Muscle layer of colon (tissue), 2 donors: ENCODE measurements at regions not wholly inside any gene's neighbourhood (a gene's known extent, or its start where the extent isn't known, plus 50 kb on each side); places are given as distances from the start of the nearest gene placed in this dataset.

ENCODE experiments used
- H3K27ac ChIP-seq: one replicate; pipeline ENCODE4 v1.7.0; 2013; ENCODE audit warnings: low read depth, mild to moderate bottlenecking, low read length, moderate library complexity
- H3K27me3 ChIP-seq, 2 donors: one replicate each; pipeline ENCODE4 v1.7.0; 2013; ENCODE audit warnings: low read length in 2 of 2, mild to moderate bottlenecking in 2 of 2; ENCODE audit not compliant: insufficient read depth in 2 of 2, control insufficient read depth in 1 of 2
- H3K36me3 ChIP-seq: one replicate; pipeline ENCODE4 v1.7.0; 2013; ENCODE audit warnings: mild to moderate bottlenecking, low read length; ENCODE audit not compliant: insufficient read depth
- H3K4me1 ChIP-seq: one replicate; pipeline ENCODE4 v1.7.0; 2013; ENCODE audit warnings: mild to moderate bottlenecking, low read length; ENCODE audit not compliant: insufficient read depth
- H3K4me3 ChIP-seq, 2 donors: one replicate each; pipeline ENCODE4 v1.7.0; 2013; ENCODE audit warnings: low read length in 2 of 2, low read depth in 1 of 2, mild to moderate bottlenecking in 1 of 2, moderate library complexity in 1 of 2
- H3K9ac ChIP-seq: one replicate; pipeline ENCODE4 v1.7.0; 2013; ENCODE audit warnings: low read length
- H3K9me3 ChIP-seq: one replicate; pipeline ENCODE4 v1.7.0; 2013; ENCODE audit warnings: mild to moderate bottlenecking, low read length
- donor health status: abdominal sarcoma.
- donor health status: Adenocarcinoma of cecum.

GRCh38 chr2:215659650-215660049 is 223.8 kb upstream of the FN1 start:
- peak overlapping the region; percentile 42 for H3K27ac ChIP-seq
- peaks cover 39% of the 10 kb centered on the region for H3K4me1 ChIP-seq
- no peaks in the 10 kb centered on the region for H3K27me3 ChIP-seq
- H3K36me3 ChIP-seq, result no peaks in the 10 kb centered on the region
- no peak overlapping the region for H3K4me3 ChIP-seq
- H3K9ac ChIP-seq, result no peak overlapping the region
- H3K9me3 ChIP-seq, result no peaks in the 10 kb centered on the region

GRCh38 chr2:215658635-215659305 is 222.9 kb upstream of the FN1 start:
- H3K4me1 ChIP-seq, result peaks cover 48% of the 10 kb centered on the region

GRCh38 chr2:215657844-215658243 is 222.0 kb upstream of the FN1 start:
- no peaks in the 10 kb centered on the region for H3K27me3 ChIP-seq
- no peak overlapping the region for H3K4me3 ChIP-seq
- H3K9ac ChIP-seq, result no peak overlapping the region
- no peaks in the 10 kb centered on the region for H3K36me3 ChIP-seq
- peaks cover 54% of the 10 kb centered on the region for H3K4me1 ChIP-seq
- peak overlapping the region; percentile 69 for H3K27ac ChIP-seq
- no peaks in the 10 kb centered on the region for H3K9me3 ChIP-seq

More at GRCh38 chr2:215658635-215659305, 222.9 kb upstream of the FN1 start:
- Histone ChIP-seq H3K4me3 (no peak overlapping the region), H3K36me3 (no peaks in the 10 kb centered on the region), H3K27me3 (no peaks in the 10 kb centered on the region), H3K9ac (no peak overlapping the region), H3K9me3 (no peaks in the 10 kb centered on the region), H3K27ac (peak overlapping the region; percentile 69)

- H3K9ac ChIP-seq, result no peak overlapping the region
- H3K4me3 ChIP-seq, result no peak overlapping the region
- no peaks in the 10 kb centered on the region for H3K27me3 ChIP-seq
- peak overlapping the region; percentile 61 for H3K27ac ChIP-seq
- H3K4me1 ChIP-seq, result peaks cover 41% of the 10 kb centered on the region
- H3K36me3 ChIP-seq, result no peaks in the 10 kb centered on the region
- no peaks in the 10 kb centered on the region for H3K9me3 ChIP-seq
Measured at GRCh38 chr2:215654148-215654819, 218.4 kb upstream of the FN1 start.

- Histone ChIP-seq H3K36me3 (no peaks in the 10 kb centered on the region), H3K27ac (peak overlapping the region; percentile 64), H3K9me3 (no peaks in the 10 kb centered on the region), H3K27me3 (no peaks in the 10 kb centered on the region), H3K9ac (no peak overlapping the region), H3K4me3 (no peak overlapping the region), H3K4me1 (peaks cover 39% of the 10 kb centered on the region)
Measured at GRCh38 chr2:215653344-215654030, 217.6 kb upstream of the FN1 start.

GRCh38 chr2:215652388-215652787 is 216.5 kb upstream of the FN1 start:
- Histone ChIP-seq H3K4me3 (no peak overlapping the region), H3K36me3 (no peaks in the 10 kb centered on the region), H3K4me1 (peaks cover 28% of the 10 kb centered on the region), H3K9me3 (no peaks in the 10 kb centered on the region), H3K27me3 (no peaks in the 10 kb centered on the region), H3K9ac (no peak overlapping the region), H3K27ac (peak overlapping the region; percentile 64)

GRCh38 chr2:215651412-215651811 is 215.5 kb upstream of the FN1 start:
- no peak overlapping the region for H3K9ac ChIP-seq

GRCh38 chr2:215644233-215644897 is 208.5 kb upstream of the FN1 start:
- H3K9me3 ChIP-seq, result no peaks in the 10 kb centered on the region
- H3K9ac ChIP-seq, result no peak overlapping the region
- H3K36me3 ChIP-seq, result no peaks in the 10 kb centered on the region
- no peak overlapping the region for H3K27ac ChIP-seq
- H3K4me3 ChIP-seq, result no peak overlapping the region
- H3K4me1 ChIP-seq, result no peaks in the 10 kb centered on the region
- no peaks in the 10 kb centered on the region for H3K27me3 ChIP-seq

More at GRCh38 chr2:215651412-215651811, 215.5 kb upstream of the FN1 start:
- no peaks in the 10 kb centered on the region for H3K9me3 ChIP-seq
- no peaks in the 10 kb centered on the region for H3K36me3 ChIP-seq
- H3K27ac ChIP-seq, result no peak overlapping the region
- H3K4me1 ChIP-seq, result peaks cover 24% of the 10 kb centered on the region
- no peak overlapping the region for H3K4me3 ChIP-seq
- H3K27me3 ChIP-seq, result no peaks in the 10 kb centered on the region

- Histone ChIP-seq H3K36me3 (no peaks in the 10 kb centered on the region), H3K9ac (no peak overlapping the region)
Measured at GRCh38 chr2:215638687-215639086, 202.8 kb upstream of the FN1 start.

GRCh38 chr2:215637651-215638050 is 201.8 kb upstream of the FN1 start:
- Histone ChIP-seq H3K27me3 (no peaks in the 10 kb centered on the region), H3K4me1 (no peaks in the 10 kb centered on the region), H3K36me3 (no peaks in the 10 kb centered on the region), H3K27ac (no peak overlapping the region), H3K4me3 (no peak overlapping the region), H3K9ac (no peak overlapping the region), H3K9me3 (no peaks in the 10 kb centered on the region)

More at GRCh38 chr2:215638687-215639086, 202.8 kb upstream of the FN1 start:
- H3K4me3 ChIP-seq, result no peak overlapping the region
- no peaks in the 10 kb centered on the region for H3K9me3 ChIP-seq
- H3K27me3 ChIP-seq, result no peaks in the 10 kb centered on the region
- H3K27ac ChIP-seq, result no peak overlapping the region
- no peaks in the 10 kb centered on the region for H3K4me1 ChIP-seq

GRCh38 chr2:215636816-215637215 is 200.9 kb upstream of the FN1 start:
- H3K4me1 ChIP-seq, result no peaks in the 10 kb centered on the region
- H3K9me3 ChIP-seq, result no peaks in the 10 kb centered on the region
- H3K9ac ChIP-seq, result no peak overlapping the region
- no peak overlapping the region for H3K4me3 ChIP-seq
- no peaks in the 10 kb centered on the region for H3K36me3 ChIP-seq
- no peak overlapping the region for H3K27ac ChIP-seq
- no peaks in the 10 kb centered on the region for H3K27me3 ChIP-seq
